Right lobe of liver (tissue), 6 donors: ENCODE measurements at regions not wholly inside any gene's neighbourhood (a gene's known extent, or its start where the extent isn't known, plus 50 kb on each side); places are given as distances from the start of the nearest gene placed in this dataset.
A peak's percentile ranks its signal among the peaks of the same experiment; 100 is the strongest.
"Not testable (repeated sequence)": the region's sequence is repeated elsewhere in the genome, so short reads cannot be mapped to it uniquely, and the experiment has no call there.

Source experiments
- ATAC-seq, 4 donors: fragments of 200-7000 bp; cut with Tn5 transposase; one replicate each; pipeline ENCODE4 v1.9.1; 2020; ENCODE audit warnings: mild to moderate bottlenecking in 4 of 4, moderate library complexity in 4 of 4
- DNase-seq, 3 donors: peaks; one replicate each; pipeline ENCODE4 v3.0.0-alpha.2; 2020
- H3K27ac ChIP-seq, 3 donors: fragments of 200-600 bp; one replicate each; pipeline ENCODE4 v1.8.0; 2022
- H3K27me3 ChIP-seq, 2 donors: fragments of 200-600 bp; one replicate each; pipeline ENCODE4 v1.8.0; 2022
- H3K36me3 ChIP-seq, 4 donors: fragments of 200-600 bp; sonication (generic) in 1 of 4; one replicate each; pipeline versions ENCODE4 v1.5.1 to v1.8.0; 2017 to 2022; ENCODE audit warnings: control low read depth in 1 of 4
- H3K4me1 ChIP-seq, 4 donors: fragments of 200-600 bp; sonication (generic) in 1 of 4; one replicate each; pipeline versions ENCODE4 v1.5.1 to v1.8.0; 2017 to 2022; ENCODE audit warnings: control low read depth in 1 of 4
- H3K4me3 ChIP-seq, 3 donors: fragments of 200-600 bp; one replicate each; pipeline ENCODE4 v1.8.0; 2022
- H3K9me3 ChIP-seq, 4 donors: fragments of 200-600 bp; sonication (generic) in 1 of 4; one replicate each; pipeline versions ENCODE4 v1.5.1 to v1.8.0; 2017 to 2022; ENCODE audit warnings: control low read depth in 1 of 4
- CTCF ChIP-seq, 4 donors: fragments of 200-600 bp in 3 of 4; fragments of 450-650 bp in 1 of 4; IDR thresholded peaks; one replicate each; pipeline versions ENCODE4 v1.5.1 to v1.8.0; 2016 to 2022; ENCODE audit warnings: antibody characterized with exemption in 4 of 4, mild to moderate bottlenecking in 2 of 4
- POLR2A ChIP-seq: fragments of 450-650 bp; IDR thresholded peaks from one replicate; pipeline ENCODE4 v1.6.1; 2017; ENCODE audit warnings: antibody characterized with exemption, mild to moderate bottlenecking
- WGBS: methylation state at CpG from one replicate; pipeline ENCODE4 v1.1.6; 2018; ENCODE audit warnings: low coverage, low lambda C conversion rate; ENCODE audit not compliant: insufficient coverage; ENCODE audit errors: missing lambda C conversion rate; 5-methylcytosine and 5-hydroxymethylcytosine counted together
- intact Hi-C, 2 donors: fragments of 100-400 bp; cut with DNase I; formaldehyde crosslinking; loops; one replicate each; pipeline versions ENCODE4 v1.11.2 to v1.14.1; 2022
- donor health status: DM: no; HTN: yes; CAD: no.
- donor health status: DM: no; HTN: no; CAD: no.
- donor health status: DM: no; HTN: no; CAD: no.
- donor health status: DM: no; HTN: yes; CAD: no.
- donor health status: DM: no; HTN: yes; CAD: no.

GRCh38 chr20:22689266-22689665 lies 104.9 kb upstream of the FOXA2 start:
- ATAC-seq, result no peak
- Histone ChIP-seq H3K4me1 (peaks cover 0 to 11% (median 4%) of the 10 kb centered on the region in 4 donors), H3K27me3 (no peaks in the 10 kb centered on the region), H3K36me3 (no peaks in the 10 kb centered on the region), H3K27ac (no peak overlapping the region), H3K4me3 (no peak overlapping the region), H3K9me3 (no peaks in the 10 kb centered on the region)
- WGBS, result 78% methylated on average over 1 of the region's 5 CpGs
- TF ChIP-seq CTCF (IDR thresholded peaks at IDR 0.05) (no peak), POLR2A (no peak)
- DNase-seq, result no peak
- intact Hi-C loops, result loop anchor here in 1 of 2 donors (10.0 kb wide), 1 partner anchor 94 kb away; no protein-coding TSS in a partner anchor

- peaks cover 0 to 11% (median 4%) of the 10 kb centered on the region in 4 donors for H3K4me1 ChIP-seq
- H3K36me3 ChIP-seq, result no peaks in the 10 kb centered on the region
- 42% methylated on average over 6 of the region's 7 CpGs for WGBS
- TF ChIP-seq POLR2A, result no peak
- TF ChIP-seq CTCF (IDR thresholded peaks at IDR 0.05), result no peak
- peak; percentile 26 to 61 (median 46) for ATAC-seq
- H3K27me3 ChIP-seq, result no peaks in the 10 kb centered on the region
- intact Hi-C loops, result loop anchor here (10.0 kb wide), 2 partner anchors 95 to 545 kb away; no protein-coding TSS in a partner anchor
- H3K27ac ChIP-seq, result no peak overlapping the region
- H3K4me3 ChIP-seq, result no peak overlapping the region
- DNase-seq, result peak in 1 of 3 donors; percentile 64
- H3K9me3 ChIP-seq, result no peaks in the 10 kb centered on the region
These were observed 105.6 kb upstream of the FOXA2 start for GRCh38 chr20:22690000-22690399.

GRCh38 chr20:22690616-22691179 lies 106.3 kb upstream of the FOXA2 start:
- no peak overlapping the region for H3K27ac ChIP-seq
- intact Hi-C loops, result loop anchor here in 1 of 2 donors (10.0 kb wide), 1 partner anchor 544 kb away; no protein-coding TSS in a partner anchor
- 73% methylated on average over 3 of the region's 7 CpGs for whole genome bisulfite sequencing
- no peak for DNase-seq
- no peaks in the 10 kb centered on the region for H3K27me3 ChIP-seq
- ATAC-seq, result peak in 2 of 4 donors; percentile 10 to 18
- no peaks in the 10 kb centered on the region for H3K9me3 ChIP-seq
- TF ChIP-seq POLR2A, result no peak
- no peak overlapping the region for H3K4me3 ChIP-seq
- no peaks in the 10 kb centered on the region for H3K36me3 ChIP-seq
- peaks cover 0 to 11% (median 4%) of the 10 kb centered on the region in 4 donors for H3K4me1 ChIP-seq

GRCh38 chr20:22691369-22692118 lies 107.2 kb upstream of the FOXA2 start:
- DNase-seq (peak; percentile 79 to 81 (median 79)), ATAC-seq (peak; percentile 95 to 98 (median 96))
- H3K27me3 ChIP-seq, result no peaks in the 10 kb centered on the region
- 17% methylated on average over 9 of the region's 25 CpGs for WGBS
- no peak overlapping the region for H3K4me3 ChIP-seq
- H3K36me3 ChIP-seq, result no peaks in the 10 kb centered on the region
- H3K27ac ChIP-seq, result no peak overlapping the region
- H3K9me3 ChIP-seq, result no peaks in the 10 kb centered on the region
- peak; percentile 88 to 94 (median 90) for TF ChIP-seq CTCF (IDR thresholded peaks at IDR 0.05)
- TF ChIP-seq POLR2A, result no peak
- intact Hi-C loops, result loop anchor here in 1 of 2 donors (10.0 kb wide), 1 partner anchor 543 kb away; no protein-coding TSS in a partner anchor
- H3K4me1 ChIP-seq, result peaks cover 0 to 11% (median 4%) of the 10 kb centered on the region in 4 donors

GRCh38 chr20:22692119-22692475 lies 107.7 kb upstream of the FOXA2 start:
- H3K27me3 ChIP-seq, result no peaks in the 10 kb centered on the region
- no peaks in the 10 kb centered on the region for H3K9me3 ChIP-seq
- intact Hi-C loops, result loop anchor here in 1 of 2 donors (10.0 kb wide), 1 partner anchor 543 kb away; no protein-coding TSS in a partner anchor
- ATAC-seq (no peak), DNase-seq (no peak)
- WGBS, result 37% methylated on average over 2 of the region's 4 CpGs
- H3K36me3 ChIP-seq, result no peaks in the 10 kb centered on the region
- H3K27ac ChIP-seq, result no peak overlapping the region
- no peak overlapping the region for H3K4me3 ChIP-seq
- TF ChIP-seq CTCF (IDR thresholded peaks at IDR 0.05) (no peak), POLR2A (no peak)
- H3K4me1 ChIP-seq, result peaks cover 0 to 11% (median 4%) of the 10 kb centered on the region in 4 donors

GRCh38 chr20:22692620-22693019 lies 108.2 kb upstream of the FOXA2 start:
- DNase-seq, H3K27me3 ChIP-seq, H3K4me3 ChIP-seq, ATAC-seq, H3K27ac ChIP-seq, H3K36me3 ChIP-seq, H3K9me3 ChIP-seq: not testable (repeated sequence)
- intact Hi-C loops, result loop anchor here in 1 of 2 donors (10.0 kb wide), 1 partner anchor 542 kb away; no protein-coding TSS in a partner anchor
- WGBS, result 72% methylated on average over 6 of the region's 6 CpGs
- peaks cover 0 to 11% (median 4%) of the 10 kb centered on the region in 4 donors for H3K4me1 ChIP-seq
